HG03097 (cell line): ENCODE measurements at regions not wholly inside any gene's neighbourhood (a gene's known extent, or its start where the extent isn't known, plus 50 kb on each side); places are given as distances from the start of the nearest gene placed in this dataset.

Experiments used
- ATAC-seq: cut with Tn5 transposase; IDR thresholded peaks from one replicate; pipeline ENCODE4 v1.9.1; 2021; ENCODE audit not compliant: unreplicated experiment, low FRiP score

- no peak for ATAC-seq
These were observed 164.7 kb upstream of the CHRM3 start for GRCh38 chr1:239221656-239222055.

- ATAC-seq = no peak
These were observed 166.7 kb upstream of the CHRM3 start for GRCh38 chr1:239219679-239220078.

GRCh38 chr1:239218301-239218700, 168.1 kb upstream of the CHRM3 start:
- ATAC-seq = no peak

- ATAC-seq = no peak
These were observed 173.6 kb upstream of the CHRM3 start for GRCh38 chr1:239212811-239213220.

GRCh38 chr1:239209591-239209990, 176.8 kb upstream of the CHRM3 start:
- ATAC-seq = no peak

GRCh38 chr1:239204401-239204800, 182.0 kb upstream of the CHRM3 start:
- no peak for ATAC-seq

- no peak for ATAC-seq
These were observed 188.5 kb upstream of the CHRM3 start for GRCh38 chr1:239197871-239198270.

GRCh38 chr1:239189998-239190512, 196.3 kb upstream of the CHRM3 start:
- no peak for ATAC-seq

GRCh38 chr1:239186487-239186886, 199.9 kb upstream of the CHRM3 start:
- ATAC-seq = no peak

GRCh38 chr1:239185245-239185619, 201.1 kb upstream of the CHRM3 start:
- no peak for ATAC-seq

GRCh38 chr1:239184561-239185244, 201.7 kb upstream of the CHRM3 start:
- no peak for ATAC-seq

GRCh38 chr1:239178961-239179360, 207.4 kb upstream of the CHRM3 start:
- no peak for ATAC-seq

- no peak for ATAC-seq
These were observed 211.5 kb upstream of the CHRM3 start for GRCh38 chr1:239174880-239175279.

GRCh38 chr1:239170828-239171227, 215.5 kb upstream of the CHRM3 start:
- no peak for ATAC-seq

- ATAC-seq = no peak
These were observed 217.1 kb upstream of the CHRM3 start for GRCh38 chr1:239169276-239169675.

GRCh38 chr1:239164451-239165180, 221.8 kb upstream of the CHRM3 start:
- ATAC-seq = no peak

GRCh38 chr1:239155466-239156091, 230.8 kb upstream of the CHRM3 start:
- ATAC-seq = no peak

- ATAC-seq = no peak
These were observed 234.4 kb upstream of the CHRM3 start for GRCh38 chr1:239151937-239152336.

- ATAC-seq = no peak
These were observed 245.4 kb upstream of the CHRM3 start for GRCh38 chr1:239140968-239141367.

GRCh38 chr1:239139801-239140200, 246.6 kb upstream of the CHRM3 start:
- no peak for ATAC-seq

- no peak for ATAC-seq
These were observed 257.8 kb upstream of the CHRM3 start for GRCh38 chr1:239128541-239128940.

GRCh38 chr1:239126884-239127283, 259.5 kb upstream of the CHRM3 start:
- no peak for ATAC-seq
